Tibial nerve (tissue), 4 donors: ENCODE measurements at regions not wholly inside any gene's neighbourhood (a gene's known extent, or its start where the extent isn't known, plus 50 kb on each side); places are given as distances from the start of the nearest gene placed in this dataset.

ENCODE experiments used
- DNase-seq, 2 donors: peaks; one replicate each; pipeline ENCODE4 v3.0.0-alpha.2; 2019; ENCODE audit warnings: low spot score in 2 of 2
- H3K27ac ChIP-seq, 4 donors: fragments of 200-600 bp; sonication (generic) in 3 of 4; one replicate each; pipeline ENCODE4 v1.5.1; 2017 to 2019; ENCODE audit warnings: mild to moderate bottlenecking in 1 of 4
- H3K27me3 ChIP-seq, 2 donors: fragments of 200-600 bp; sonication (generic) in 1 of 2; one replicate each; pipeline versions ENCODE4 v1.5.1 to v1.6.0; 2017 to 2019
- H3K36me3 ChIP-seq, 3 donors: fragments of 200-600 bp; sonication (generic); one replicate each; pipeline ENCODE4 v1.5.1; 2018 to 2019
- H3K4me1 ChIP-seq, 4 donors: fragments of 200-600 bp; sonication (generic) in 3 of 4; one replicate each; pipeline ENCODE4 v1.5.1; 2017 to 2019
- H3K4me3 ChIP-seq, 4 donors: fragments of 200-600 bp; sonication (generic) in 3 of 4; one replicate each; pipeline ENCODE4 v1.5.1; 2017 to 2019; ENCODE audit warnings: mild to moderate bottlenecking in 1 of 4, moderate library complexity in 1 of 4
- H3K9me3 ChIP-seq, 4 donors: fragments of 200-600 bp; sonication (generic) in 3 of 4; one replicate each; pipeline ENCODE4 v1.5.1; 2017 to 2019
- CTCF ChIP-seq, 5 experiments: fragments of 200-600 bp in 3 of 5; fragments of 450-650 bp in 2 of 5; sonication (generic) in 3 of 5; IDR thresholded peaks; one replicate each; pipeline ENCODE4 v1.5.1; 2016 to 2019; ENCODE audit warnings: antibody characterized with exemption in 5 of 5, mild to moderate bottlenecking in 3 of 5, moderate library complexity in 2 of 5
- EP300 ChIP-seq, 2 donors: sonication (generic); formaldehyde crosslinking; IDR thresholded peaks; one replicate each; pipeline ENCODE4 v1.6.1; 2017; ENCODE audit warnings: antibody characterized with exemption in 2 of 2, mild to moderate bottlenecking in 1 of 2
- POLR2A ChIP-seq, 2 donors: fragments of 450-650 bp; IDR thresholded peaks; one replicate each; pipeline ENCODE4 v1.6.1; 2017; ENCODE audit warnings: antibody characterized with exemption in 2 of 2, mild to moderate bottlenecking in 2 of 2, moderate library complexity in 2 of 2
- WGBS, 2 donors: methylation state at CpG; one replicate each; pipeline ENCODE4 v1.1.5; 2018; 5-methylcytosine and 5-hydroxymethylcytosine counted together

GRCh38 chr16:61148930-61149329 lies 887.3 kb downstream of the CDH8 start:
- 75 to 76% methylated on average over 3 of the region's 3 CpGs for WGBS, 2 donors

GRCh38 chr16:61146429-61146828 lies 889.8 kb downstream of the CDH8 start:
- Histone ChIP-seq H3K36me3 (no peaks in the 10 kb centered on the region), H3K4me3 (no peak overlapping the region), H3K4me1 (no peaks in the 10 kb centered on the region), H3K9me3 (no peaks in the 10 kb centered on the region), H3K27ac (no peak overlapping the region), H3K27me3 (no peaks in the 10 kb centered on the region)
- WGBS, 2 donors = 60% methylated on average over 1 of the region's 1 CpG
- DNase-seq = no peak
- no peak for TF ChIP-seq CTCF (IDR thresholded peaks at IDR 0.05)
- no peak for TF ChIP-seq POLR2A (IDR thresholded peaks at IDR 0.05)
- TF ChIP-seq EP300 (IDR thresholded peaks at IDR 0.05) = no peak

More at GRCh38 chr16:61148930-61149329, 887.3 kb downstream of the CDH8 start:
- Histone ChIP-seq H3K36me3 (no peaks in the 10 kb centered on the region), H3K4me3 (no peak overlapping the region), H3K27ac (no peak overlapping the region), H3K27me3 (no peaks in the 10 kb centered on the region), H3K4me1 (no peaks in the 10 kb centered on the region), H3K9me3 (no peaks in the 10 kb centered on the region)
- no peak for DNase-seq
- TF ChIP-seq CTCF (IDR thresholded peaks at IDR 0.05) = no peak
- no peak for TF ChIP-seq EP300 (IDR thresholded peaks at IDR 0.05)
- no peak for TF ChIP-seq POLR2A (IDR thresholded peaks at IDR 0.05)

- no peaks in the 10 kb centered on the region for H3K27me3 ChIP-seq
- H3K4me3 ChIP-seq = no peak overlapping the region
- no peaks in the 10 kb centered on the region for H3K4me1 ChIP-seq
- H3K9me3 ChIP-seq = peaks cover 0 to 8% (median 0%) of the 10 kb centered on the region in 4 donors
- TF ChIP-seq CTCF (IDR thresholded peaks at IDR 0.05) (no peak), POLR2A (IDR thresholded peaks at IDR 0.05) (no peak), EP300 (IDR thresholded peaks at IDR 0.05) (no peak)
- H3K27ac ChIP-seq = no peak overlapping the region
- H3K36me3 ChIP-seq = no peaks in the 10 kb centered on the region
- DNase-seq = no peak
Observed at GRCh38 chr16:61131447-61131846, 904.8 kb downstream of the CDH8 start.

GRCh38 chr16:61128545-61129323 lies 907.5 kb downstream of the CDH8 start:
- no peak overlapping the region for H3K27ac ChIP-seq
- H3K9me3 ChIP-seq = peaks cover 0 to 8% (median 0%) of the 10 kb centered on the region in 4 donors
- WGBS, 2 donors = 93 to 97% methylated on average over 32 to 48 of the region's 54 CpGs
- H3K4me1 ChIP-seq = no peaks in the 10 kb centered on the region
- TF ChIP-seq EP300 (IDR thresholded peaks at IDR 0.05) (no peak), CTCF (IDR thresholded peaks at IDR 0.05) (no peak), POLR2A (IDR thresholded peaks at IDR 0.05) (no peak)
- H3K27me3 ChIP-seq = no peaks in the 10 kb centered on the region
- H3K4me3 ChIP-seq = no peak overlapping the region
- H3K36me3 ChIP-seq = no peaks in the 10 kb centered on the region
- DNase-seq = no peak

GRCh38 chr16:61105544-61105943 lies 930.7 kb downstream of the CDH8 start:
- no peaks in the 10 kb centered on the region for H3K27me3 ChIP-seq
- H3K4me3 ChIP-seq = no peak overlapping the region
- H3K36me3 ChIP-seq = no peaks in the 10 kb centered on the region
- H3K9me3 ChIP-seq = no peaks in the 10 kb centered on the region
- TF ChIP-seq POLR2A (IDR thresholded peaks at IDR 0.05) = no peak
- no peak for TF ChIP-seq EP300 (IDR thresholded peaks at IDR 0.05)
- TF ChIP-seq CTCF (IDR thresholded peaks at IDR 0.05) = no peak
- no peak overlapping the region for H3K27ac ChIP-seq
- WGBS, 2 donors = 63 to 68% methylated on average over 3 of the region's 3 CpGs
- H3K4me1 ChIP-seq = no peaks in the 10 kb centered on the region
- no peak for DNase-seq
